HG03159 (cell line): ENCODE measurements at regions not wholly inside any gene's neighbourhood (a gene's known extent, or its start where the extent isn't known, plus 50 kb on each side); places are given as distances from the start of the nearest gene placed in this dataset.

ENCODE experiments used
- ATAC-seq: cut with Tn5 transposase; IDR thresholded peaks from one replicate; pipeline ENCODE4 v1.9.1; 2021; ENCODE audit warnings: mild to moderate bottlenecking, moderate library complexity; ENCODE audit not compliant: unreplicated experiment

- ATAC-seq = no peak
Observed at GRCh38 chr5:3654515-3654914, 58.9 kb downstream of the IRX1 start.

GRCh38 chr5:3656803-3657202 is 61.2 kb downstream of the IRX1 start:
- ATAC-seq = no peak

GRCh38 chr5:3657364-3658022 is 61.9 kb downstream of the IRX1 start:
- no peak for ATAC-seq

GRCh38 chr5:3658929-3659328 is 63.3 kb downstream of the IRX1 start:
- no peak for ATAC-seq

GRCh38 chr5:3659907-3660306 is 64.3 kb downstream of the IRX1 start:
- ATAC-seq = no peak

- ATAC-seq = no peak
Observed at GRCh38 chr5:3660630-3661029, 65.0 kb downstream of the IRX1 start.

GRCh38 chr5:3661755-3662296 is 66.2 kb downstream of the IRX1 start:
- no peak for ATAC-seq

GRCh38 chr5:3662344-3662743 is 66.7 kb downstream of the IRX1 start:
- ATAC-seq = no peak

- ATAC-seq = no peak
Observed at GRCh38 chr5:3671337-3671736, 75.7 kb downstream of the IRX1 start.

- no peak for ATAC-seq
Observed at GRCh38 chr5:3678801-3679200, 83.2 kb downstream of the IRX1 start.

- no peak for ATAC-seq
Observed at GRCh38 chr5:3680821-3681220, 85.2 kb downstream of the IRX1 start.

- no peak for ATAC-seq
Observed at GRCh38 chr5:3684118-3684517, 88.5 kb downstream of the IRX1 start.

GRCh38 chr5:3684771-3685354 is 89.2 kb downstream of the IRX1 start:
- no peak for ATAC-seq

- no peak for ATAC-seq
Observed at GRCh38 chr5:3694819-3695218, 99.2 kb downstream of the IRX1 start.

GRCh38 chr5:3695818-3696217 is 100.2 kb downstream of the IRX1 start:
- ATAC-seq = no peak

- ATAC-seq = no peak
Observed at GRCh38 chr5:3698412-3698811, 102.8 kb downstream of the IRX1 start.

GRCh38 chr5:3701694-3702093 is 106.1 kb downstream of the IRX1 start:
- ATAC-seq = no peak

- no peak for ATAC-seq
Observed at GRCh38 chr5:3704661-3705060, 109.0 kb downstream of the IRX1 start.

GRCh38 chr5:3709068-3709716 is 113.6 kb downstream of the IRX1 start:
- ATAC-seq = no peak

GRCh38 chr5:3709717-3710348 is 114.2 kb downstream of the IRX1 start:
- no peak for ATAC-seq

- ATAC-seq = no peak
Observed at GRCh38 chr5:3715062-3715461, 119.4 kb downstream of the IRX1 start.

GRCh38 chr5:3729631-3730030 is 134.0 kb downstream of the IRX1 start:
- ATAC-seq = no peak
